SHP77 treated with DMSO at 0.1 percent for 48 hours (cell line): ENCODE measurements at regions not wholly inside any gene's neighbourhood (a gene's known extent, or its start where the extent isn't known, plus 50 kb on each side); places are given as distances from the start of the nearest gene placed in this dataset.

ENCODE experiments used
- DNase-seq: peaks from one replicate; lab custom pipeline; 2025; lab: John Stamatoyannopoulos, UW

DNA sequence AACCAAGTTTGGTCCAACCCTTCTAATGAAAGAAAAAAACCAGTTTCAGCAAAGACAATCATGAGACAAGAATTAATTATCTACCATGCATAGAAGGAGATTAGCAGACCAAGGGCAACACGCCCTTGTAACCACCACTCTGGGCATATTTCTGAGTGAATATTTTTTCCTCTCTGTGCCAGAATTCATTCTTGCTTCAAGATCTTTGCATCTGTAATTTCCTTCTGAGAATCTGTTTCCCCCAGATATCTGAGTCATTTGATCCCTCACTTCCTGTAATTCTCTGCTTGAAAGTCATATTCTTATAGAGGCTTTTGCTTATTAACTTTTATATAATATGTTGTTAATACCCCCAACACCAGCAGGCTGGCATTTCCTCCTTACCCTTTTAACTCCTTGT lies 243.7 kb downstream of the SLC16A7 start:
- DNase-seq: no peak

DNA sequence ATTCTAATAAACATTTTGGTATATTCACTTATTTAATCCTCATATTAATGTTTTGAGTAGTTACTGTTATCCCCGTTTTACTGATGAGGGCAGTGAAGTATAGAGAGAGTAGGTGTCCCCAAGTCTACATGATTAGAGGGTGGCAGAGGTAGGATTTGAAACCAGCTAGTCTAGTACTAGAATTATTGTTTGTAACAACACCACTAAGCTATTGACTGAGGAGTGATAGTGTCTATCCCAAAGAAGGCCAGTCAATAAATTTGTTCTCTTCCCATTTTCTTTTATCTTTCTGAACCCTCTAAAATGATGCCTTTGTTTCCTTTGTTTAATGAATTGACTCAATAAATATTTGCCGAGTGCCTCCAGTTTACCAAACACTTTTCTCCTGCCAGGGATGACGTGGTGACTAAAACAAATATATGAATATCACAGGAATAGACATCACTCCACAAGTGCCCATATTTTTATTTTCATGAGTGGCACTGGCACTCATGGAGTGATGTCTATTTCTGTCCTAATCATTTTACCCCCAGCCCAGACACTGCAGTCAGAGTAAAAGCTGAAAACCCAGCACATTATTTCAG lies 247.5 kb downstream of the SLC16A7 start:
- peak; percentile 81 for DNase-seq

DNA sequence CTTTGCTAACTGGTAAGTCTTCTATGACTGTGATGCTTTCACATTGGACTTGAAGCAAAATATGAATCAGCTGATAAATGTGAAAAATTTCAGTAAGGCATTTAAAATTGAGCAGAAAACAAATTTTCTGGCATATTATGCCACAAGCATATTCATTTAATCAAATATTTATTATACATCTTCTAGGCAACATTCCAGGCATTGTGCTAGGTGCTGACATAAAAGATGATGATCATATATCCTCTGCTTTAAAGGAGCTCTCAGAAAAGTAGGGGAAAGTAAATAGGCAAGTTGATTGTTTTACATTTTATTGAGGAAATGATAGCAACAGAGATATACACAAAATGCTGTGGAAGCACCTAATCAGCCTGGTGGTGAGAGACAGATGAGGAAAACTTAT lies 248.9 kb downstream of the SLC16A7 start:
- no peak for DNase-seq

DNA sequence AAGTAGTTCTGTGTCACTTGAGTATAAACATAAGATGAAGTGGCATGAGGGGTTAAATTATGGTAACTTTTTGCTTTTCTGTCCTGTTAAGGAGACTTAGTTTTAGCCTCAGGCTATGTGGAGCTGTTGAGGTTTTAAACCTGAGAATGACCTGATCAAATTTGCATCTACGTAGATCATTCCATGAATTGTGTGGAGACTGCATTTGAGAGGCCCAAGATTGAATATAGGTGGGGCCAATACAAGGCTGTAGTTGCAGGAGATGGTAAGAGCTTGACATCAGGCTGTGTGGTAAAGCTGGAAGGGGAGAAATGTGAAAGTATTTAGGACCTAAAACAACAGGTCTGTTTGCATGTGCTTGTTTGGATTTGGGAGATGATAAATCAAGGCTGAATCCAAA lies 249.5 kb downstream of the SLC16A7 start:
- no peak for DNase-seq

DNA sequence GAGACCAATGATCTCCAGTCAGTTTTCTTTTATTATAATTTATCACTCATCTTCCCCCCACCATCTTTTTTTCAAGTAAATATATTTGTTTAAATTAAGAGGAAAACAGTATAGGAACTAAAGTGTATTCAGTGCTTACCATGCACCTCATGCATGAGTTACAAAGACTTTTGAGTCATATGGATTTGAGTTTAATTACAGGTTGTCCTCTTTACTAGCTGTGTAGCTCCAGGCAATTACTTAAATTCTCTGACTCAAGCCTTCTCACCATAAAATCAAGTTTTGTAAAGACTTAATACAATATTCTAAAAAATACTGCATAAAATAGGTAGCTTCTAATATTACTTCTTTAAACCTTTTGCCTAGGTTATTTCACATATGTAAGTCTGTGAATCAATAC lies 251.3 kb downstream of the SLC16A7 start:
- no peak for DNase-seq

DNA sequence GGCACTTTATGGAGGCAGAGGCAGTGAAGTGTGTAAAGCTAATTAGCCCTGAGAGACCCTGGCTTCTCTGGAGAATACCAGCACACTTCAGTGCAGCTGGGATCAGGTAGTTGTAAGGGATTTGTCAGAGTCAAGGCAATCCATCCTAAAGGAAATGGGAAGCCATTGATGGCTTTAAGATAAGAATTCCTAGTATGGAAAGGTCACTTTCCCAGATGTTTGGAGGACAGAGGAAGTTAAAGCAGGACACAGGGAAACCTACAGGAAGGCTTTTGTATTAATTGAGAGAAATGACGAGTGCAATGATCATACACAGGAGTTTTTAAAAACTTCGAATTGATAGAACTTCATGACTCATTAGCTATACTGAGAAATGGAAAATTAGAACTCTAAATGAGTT lies 254.4 kb downstream of the SLC16A7 start:
- no peak for DNase-seq

DNA sequence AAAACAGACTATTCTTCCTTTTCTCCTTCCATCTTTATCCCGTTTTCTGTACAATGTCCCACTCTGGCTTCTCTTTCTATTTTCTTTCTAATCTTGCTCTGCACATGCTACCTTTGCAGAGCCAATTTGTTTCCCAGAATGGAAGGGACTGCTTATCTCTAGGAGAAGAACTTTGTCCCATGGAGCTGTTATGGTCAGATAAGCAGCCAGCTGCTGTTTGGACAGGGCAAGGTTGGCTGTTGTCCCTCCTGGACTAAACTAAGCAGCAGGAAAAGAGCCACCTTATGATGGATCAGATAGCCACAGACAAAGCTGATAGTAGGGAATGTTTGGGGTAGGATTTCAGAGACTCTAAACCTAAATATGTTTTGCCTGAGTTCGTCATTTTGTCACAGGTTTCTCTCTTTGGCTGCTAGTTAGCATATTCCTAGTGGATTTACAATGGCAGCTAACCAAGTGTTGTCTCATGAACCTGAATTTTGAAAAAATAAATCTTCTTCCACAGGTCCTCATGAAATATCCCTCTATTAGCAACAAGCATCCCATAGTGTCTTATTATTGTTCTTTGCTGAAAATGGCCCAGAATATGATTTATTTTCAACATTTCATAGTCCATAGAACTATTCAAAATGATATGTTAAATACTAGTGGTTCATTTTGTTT lies 262.8 kb downstream of the SLC16A7 start:
- DNase-seq: no peak

DNA sequence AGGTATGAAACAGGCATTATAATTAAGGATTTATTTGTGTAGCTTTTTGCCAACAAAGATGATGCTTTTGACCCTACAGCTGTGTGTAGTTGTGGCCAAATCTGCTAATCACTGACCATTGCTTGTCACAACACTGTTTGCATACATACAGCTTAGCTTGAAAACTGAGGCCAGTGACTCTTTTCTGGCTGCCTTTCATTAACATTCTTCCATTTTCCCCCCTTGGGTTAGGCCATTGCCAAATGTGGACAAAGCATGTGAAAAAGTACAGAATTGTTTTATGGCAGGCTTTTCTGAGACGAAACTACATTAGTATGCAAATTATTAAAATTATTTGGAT lies 263.3 kb downstream of the SLC16A7 start:
- no peak for DNase-seq

DNA sequence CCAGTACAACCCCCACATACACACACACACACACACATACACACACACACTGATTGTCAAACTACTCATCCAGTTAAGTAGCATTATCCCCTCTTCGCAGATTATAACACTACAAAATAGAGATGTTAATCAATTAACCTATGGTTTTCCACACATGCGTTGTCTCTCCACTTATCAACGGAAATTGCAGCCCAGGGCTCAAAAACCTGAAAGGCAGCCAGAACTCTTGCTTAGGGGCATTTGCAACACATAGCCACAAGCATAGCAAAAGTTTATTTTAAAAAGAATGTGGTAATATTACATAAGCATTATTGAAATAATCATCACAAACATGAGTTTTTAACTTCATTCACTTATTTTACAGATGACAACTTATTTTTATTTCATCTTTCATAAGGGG lies 265.8 kb downstream of the SLC16A7 start:
- no peak for DNase-seq

DNA sequence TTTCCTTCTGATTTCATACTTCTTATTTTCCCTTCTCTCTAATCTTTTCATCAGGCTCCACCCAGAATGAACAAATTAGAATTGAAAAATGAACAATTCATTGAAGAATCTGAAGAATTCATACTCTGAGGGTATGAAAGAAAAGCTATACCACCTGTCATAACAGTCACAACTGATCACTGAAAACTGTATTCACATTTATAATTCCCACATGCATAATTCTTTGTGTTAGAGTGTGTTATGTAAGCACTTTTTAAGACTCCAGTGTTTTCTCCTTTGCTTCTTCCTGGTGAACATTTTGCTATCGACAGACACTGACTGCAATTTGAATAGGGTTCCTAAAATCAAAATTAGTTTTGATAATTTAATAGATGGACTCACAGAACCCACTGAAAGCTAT lies 271.2 kb downstream of the SLC16A7 start:
- no peak for DNase-seq

DNA sequence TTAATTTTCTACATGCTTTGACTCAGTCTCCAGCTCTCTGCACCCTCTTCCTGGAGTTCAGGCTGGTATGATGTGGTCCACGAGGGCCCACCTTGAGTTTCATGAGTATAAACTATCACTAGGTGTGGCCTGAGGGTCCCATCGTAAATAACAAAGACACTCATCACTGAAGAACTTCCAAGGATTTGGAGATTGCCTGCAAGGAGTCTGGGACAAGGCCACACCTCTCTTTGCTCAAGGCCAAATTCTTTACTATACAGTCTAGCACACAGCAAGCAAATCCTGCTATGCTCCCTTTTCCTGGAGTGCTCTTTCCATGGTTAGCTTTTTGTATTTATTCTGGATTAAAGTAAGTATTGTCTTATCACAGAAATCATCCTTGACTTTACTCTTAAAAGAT lies 271.9 kb downstream of the SLC16A7 start:
- DNase-seq: no peak

DNA sequence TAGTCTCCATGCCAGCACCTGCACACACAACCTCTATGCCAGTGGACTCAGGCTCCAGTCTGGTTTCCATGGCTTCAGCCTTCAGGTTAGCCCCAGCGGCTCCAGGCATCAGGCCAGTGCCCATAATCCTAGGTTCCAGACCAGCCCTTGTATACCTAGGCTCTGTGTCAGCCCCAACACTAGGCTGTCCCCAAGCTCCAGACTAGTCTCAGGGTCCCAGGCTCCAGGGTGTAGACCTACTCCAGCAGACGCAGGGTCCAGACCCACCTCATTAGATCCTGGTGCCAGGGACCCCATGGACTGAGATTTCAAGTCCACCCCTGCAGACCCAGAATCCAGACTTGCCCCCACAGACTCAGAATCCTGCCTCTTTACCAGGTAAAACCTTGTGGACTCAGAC lies 275.9 kb downstream of the SLC16A7 start:
- no peak for DNase-seq

DNA sequence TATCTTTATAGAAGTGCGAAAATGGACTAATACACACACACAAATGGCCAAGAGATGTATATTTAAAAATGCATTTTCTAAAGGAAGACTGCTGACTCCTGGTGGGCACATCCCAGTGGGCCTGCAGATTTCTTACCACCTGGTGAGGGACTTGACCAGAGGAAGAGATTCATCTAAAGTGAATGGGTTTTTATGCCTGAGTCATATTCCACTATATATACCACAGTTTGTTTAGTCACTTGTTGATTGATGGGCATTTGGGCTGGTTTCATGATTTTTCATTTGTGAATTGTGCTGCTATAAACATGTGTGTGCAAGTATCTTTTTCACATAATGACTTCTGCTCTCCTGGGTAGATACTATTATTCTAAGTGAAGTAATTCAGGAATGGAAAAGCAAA lies 277.3 kb downstream of the SLC16A7 start:
- DNase-seq: no peak

DNA sequence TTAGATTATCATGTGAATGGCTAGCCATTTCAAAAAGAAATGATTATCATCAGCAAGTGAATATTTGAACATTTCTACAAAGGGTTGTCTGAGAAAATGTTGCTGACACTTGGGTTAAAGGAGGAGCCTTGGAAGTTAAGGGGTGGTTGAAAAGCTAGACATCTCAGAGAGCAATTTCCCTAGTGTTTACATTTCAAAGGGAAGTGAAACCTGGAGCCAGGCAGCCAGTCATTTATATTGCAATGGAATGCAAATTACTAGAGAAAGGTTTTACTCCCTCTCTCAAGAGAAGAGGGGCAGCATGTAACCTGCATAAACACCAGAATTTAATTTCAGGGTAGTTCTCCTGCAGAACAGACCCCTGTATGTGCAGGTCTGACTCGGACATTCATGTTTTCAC lies 279.0 kb downstream of the SLC16A7 start:
- DNase-seq: no peak

DNA sequence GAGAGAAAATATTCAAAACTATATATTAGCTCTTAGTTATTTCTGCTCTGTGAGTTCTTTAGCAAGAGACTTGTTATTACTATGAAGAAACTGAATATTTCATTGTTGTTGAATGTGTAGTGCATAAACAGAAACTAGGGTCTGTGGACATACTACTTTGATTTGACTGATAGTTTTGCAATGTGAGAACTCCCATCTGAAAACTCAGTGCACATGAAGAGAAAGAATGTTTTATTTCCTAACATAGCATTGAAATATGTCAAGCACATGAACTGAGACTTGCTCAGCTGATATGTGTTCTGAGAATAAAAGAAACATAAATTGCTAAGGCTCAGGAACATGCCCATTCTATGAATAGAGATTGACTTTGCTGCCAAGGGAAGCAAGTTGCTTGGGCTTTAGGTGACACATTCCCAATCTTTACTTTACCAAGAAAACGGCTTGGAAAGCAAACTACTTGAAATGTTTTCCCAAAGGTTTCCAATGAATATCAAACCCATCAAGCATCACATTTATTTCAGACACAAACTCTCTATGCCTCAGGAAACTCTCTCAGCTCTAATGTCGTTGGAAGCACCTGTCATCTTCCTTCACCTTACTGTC lies 290.4 kb downstream of the SLC16A7 start:
- no peak for DNase-seq

DNA sequence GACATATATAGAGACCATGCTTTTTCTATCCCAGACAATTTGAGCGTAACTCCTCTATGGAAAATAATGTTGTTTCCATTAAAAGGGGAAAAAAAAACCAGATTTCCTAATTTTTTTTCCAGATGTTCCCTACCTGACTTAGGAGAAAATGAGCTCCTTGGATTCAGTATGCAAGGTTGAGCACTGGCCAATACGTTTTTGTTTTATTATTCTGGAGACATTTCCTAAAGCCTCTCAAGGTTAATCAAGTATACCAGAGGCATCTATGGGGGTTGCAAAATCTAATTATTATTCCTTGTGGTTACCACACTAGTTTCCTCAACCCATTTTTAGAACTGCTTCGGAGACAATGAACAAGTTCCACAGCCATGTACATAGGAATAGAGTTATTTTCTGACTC lies 291.3 kb downstream of the SLC16A7 start:
- DNase-seq: no peak

DNA sequence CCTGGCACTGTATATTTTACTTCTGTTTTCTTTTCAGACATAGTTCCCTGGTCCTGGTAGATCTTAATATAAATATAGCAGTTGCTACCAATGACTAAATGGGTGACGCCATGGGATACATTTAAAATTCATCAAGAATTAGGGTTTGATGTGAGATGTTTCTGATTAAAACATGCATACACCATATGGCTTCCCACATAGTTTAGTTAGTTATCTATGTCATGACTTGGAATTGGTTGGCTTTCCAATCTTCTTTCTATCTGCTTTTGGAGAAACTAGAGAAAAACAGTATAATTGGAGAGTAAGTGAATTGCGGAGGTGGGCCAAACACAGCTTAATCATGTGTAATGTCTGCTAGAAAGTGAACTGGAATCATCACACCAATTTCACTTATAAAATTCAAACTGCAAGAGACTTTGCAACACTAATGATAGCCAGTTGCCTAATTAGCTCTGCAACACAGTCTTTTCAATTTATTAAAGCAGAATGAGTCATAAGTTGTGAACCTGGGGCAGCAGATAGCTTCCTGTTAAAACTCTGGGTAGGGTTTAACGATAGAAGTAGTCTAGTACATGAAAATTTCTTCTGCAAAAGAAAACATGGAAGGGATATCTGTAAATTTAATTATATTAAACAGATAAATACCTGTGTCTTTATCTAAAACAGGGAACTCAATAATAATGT lies 295.2 kb downstream of the SLC16A7 start:
- no peak for DNase-seq

DNA sequence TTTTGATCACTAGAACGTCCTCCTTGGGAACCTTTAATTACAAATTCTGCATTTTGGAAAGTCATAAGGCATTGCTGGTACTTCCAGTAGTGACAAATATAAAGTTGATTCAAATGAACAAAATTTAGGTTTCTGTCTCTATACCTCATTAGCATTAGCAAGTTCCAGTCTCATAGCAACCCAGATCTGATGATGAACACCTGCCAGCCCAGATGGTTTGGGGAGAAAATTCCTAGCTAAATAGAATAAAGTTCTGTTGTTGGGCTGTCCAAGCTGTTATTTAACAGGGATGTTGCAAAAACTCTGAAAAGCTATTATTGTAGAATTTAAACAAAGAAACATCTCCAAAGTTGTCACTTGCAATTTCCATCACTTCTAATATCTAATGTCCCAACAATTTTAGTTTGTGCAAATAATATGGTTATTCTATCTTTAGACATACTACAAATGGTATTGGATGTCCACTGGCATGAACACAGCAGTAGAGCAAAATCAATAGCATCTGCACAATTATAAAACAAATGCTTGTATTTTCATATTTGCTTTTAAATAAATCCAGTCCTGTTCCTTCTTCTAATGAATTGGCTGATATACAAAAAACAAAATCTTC lies 299.4 kb downstream of the SLC16A7 start:
- DNase-seq: no peak

DNA sequence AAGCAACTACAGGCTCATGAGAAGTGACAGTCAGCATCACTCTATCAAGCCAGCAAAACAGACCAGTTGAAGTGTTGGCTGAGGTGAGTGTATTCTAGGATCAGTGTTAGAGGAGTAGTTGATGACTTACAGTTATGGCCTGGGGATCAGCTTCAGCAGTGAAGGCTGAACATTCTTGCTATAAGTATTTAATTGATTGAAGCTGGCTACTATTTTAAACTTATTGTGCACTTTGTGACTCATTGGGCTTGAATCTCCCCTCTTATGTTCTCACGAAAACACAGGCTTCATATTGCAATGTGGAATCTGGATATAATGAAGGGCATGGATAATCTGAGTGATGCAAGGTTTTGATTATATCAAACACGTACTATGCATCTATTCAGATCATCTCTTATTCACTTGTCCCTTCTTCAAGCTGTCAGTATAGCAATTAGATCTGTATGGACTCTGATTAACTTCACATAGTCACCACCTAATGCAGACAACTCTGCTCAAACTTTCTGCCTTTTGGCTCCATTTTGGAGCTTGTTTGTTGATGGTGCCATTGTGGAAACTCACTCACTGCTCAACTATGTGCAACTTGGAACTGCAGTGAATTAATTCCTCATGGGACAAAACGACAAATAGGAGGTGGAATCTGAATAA lies 309.2 kb downstream of the SLC16A7 start:
- no peak for DNase-seq

DNA sequence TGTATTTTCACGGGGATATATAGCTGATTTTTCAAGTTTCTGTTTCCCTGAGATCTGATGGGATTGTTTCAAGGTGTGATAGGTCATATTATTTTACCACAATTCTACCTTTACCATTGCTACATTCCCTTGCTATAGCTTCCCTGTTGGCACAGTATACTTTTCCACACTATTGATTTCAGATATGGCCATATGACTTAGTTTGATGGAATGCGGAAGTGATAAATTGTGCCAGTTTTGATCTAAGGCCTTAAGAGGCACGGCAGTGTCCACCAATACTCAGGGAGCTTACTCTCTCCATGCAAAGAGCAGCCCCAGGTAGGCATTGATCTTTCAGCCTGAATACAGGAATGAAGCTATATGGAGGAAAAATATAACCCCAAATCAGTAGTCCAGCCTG lies 315.7 kb downstream of the SLC16A7 start:
- no peak for DNase-seq

DNA sequence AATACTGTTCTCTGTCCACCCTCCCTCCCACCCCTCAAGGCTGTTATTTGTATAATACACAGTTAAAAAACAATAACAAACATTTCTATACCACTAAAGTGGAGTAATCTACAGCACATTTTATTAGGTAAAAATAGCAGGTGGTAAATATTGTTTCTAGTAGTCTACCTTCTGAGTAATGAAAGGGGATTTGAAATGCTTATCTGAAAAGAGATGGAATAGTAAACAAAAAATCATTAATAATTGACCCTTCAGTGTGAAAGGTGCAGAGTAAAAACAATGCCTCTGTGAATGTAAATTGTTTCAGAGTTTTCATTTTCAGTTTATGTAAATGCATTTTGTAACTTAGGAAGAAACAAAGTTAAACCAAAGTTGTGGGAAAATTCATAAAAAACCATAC lies 321.2 kb downstream of the SLC16A7 start:
- no peak for DNase-seq

DNA sequence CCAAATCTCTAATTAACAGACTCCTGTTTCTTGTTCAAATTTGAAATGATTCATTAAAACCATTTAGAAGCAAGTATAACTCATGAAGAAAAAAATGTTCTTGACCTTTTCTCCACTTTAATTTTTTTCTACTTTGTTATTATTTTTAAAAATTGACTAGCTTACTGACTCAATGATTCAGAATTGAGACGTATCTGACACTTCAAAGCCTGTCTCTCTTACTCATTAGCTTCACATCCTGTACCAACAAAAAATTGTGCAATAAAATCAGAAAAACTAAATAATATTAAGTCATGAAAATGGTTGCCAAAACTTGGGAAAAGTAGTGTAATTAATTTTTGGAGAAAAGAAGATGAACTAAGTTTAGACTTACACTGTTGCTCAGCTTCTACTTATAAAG lies 331.2 kb downstream of the SLC16A7 start:
- DNase-seq: no peak

DNA sequence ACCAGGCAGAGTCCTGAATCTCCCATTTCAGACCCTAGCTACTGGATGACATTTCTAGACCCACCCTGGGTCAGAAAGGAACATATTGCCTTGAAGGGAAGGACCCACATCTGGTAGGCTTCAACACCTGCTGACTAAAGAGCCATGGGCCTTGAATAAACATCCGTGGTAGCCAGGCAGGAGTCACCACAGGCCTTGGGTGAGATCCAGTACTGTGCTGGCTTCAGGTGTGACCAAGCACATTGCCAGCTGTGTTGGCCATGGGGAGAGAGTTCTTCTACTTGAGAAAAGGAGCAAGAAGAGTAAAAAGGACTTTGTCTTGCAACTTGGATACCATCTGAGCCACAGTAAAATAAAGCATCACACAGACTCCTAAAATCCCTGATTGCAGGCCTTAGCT lies 332.6 kb downstream of the SLC16A7 start:
- DNase-seq: no peak
